Sigmoid colon (tissue), 4 donors: ENCODE measurements at regions not wholly inside any gene's neighbourhood (a gene's known extent, or its start where the extent isn't known, plus 50 kb on each side); places are given as distances from the start of the nearest gene placed in this dataset.

ENCODE experiments used
- CTCF ChIP-seq, 4 experiments: fragments of 450-650 bp in 3 of 4; fragments of 200-600 bp in 1 of 4; IDR thresholded peaks; one replicate each; pipeline ENCODE4 v1.5.1; 2016 to 2019; ENCODE audit warnings: antibody characterized with exemption in 4 of 4, mild to moderate bottlenecking in 3 of 4, moderate library complexity in 2 of 4
- POLR2A ChIP-seq, 2 donors: fragments of 450-650 bp; IDR thresholded peaks; one replicate each; pipeline ENCODE4 v1.6.1; 2016; ENCODE audit warnings: antibody characterized with exemption in 2 of 2, mild to moderate bottlenecking in 2 of 2, moderate library complexity in 2 of 2
- POLR2AphosphoS5 ChIP-seq, 4 donors: sonication (generic); formaldehyde crosslinking; IDR thresholded peaks; one replicate each; pipeline ENCODE4 v1.6.1; 2017; ENCODE audit warnings: antibody characterized with exemption in 4 of 4

- TF ChIP-seq POLR2AphosphoS5 (IDR thresholded peaks at IDR 0.05), result no peak
- TF ChIP-seq POLR2A (IDR thresholded peaks at IDR 0.05), result no peak
- no peak for TF ChIP-seq CTCF (IDR thresholded peaks at IDR 0.05)
Observed at GRCh38 chr9:105178076-105178475, 66.4 kb upstream of the SLC44A1 start.
